GM18498 (cell line): ENCODE measurements at regions not wholly inside any gene's neighbourhood (a gene's known extent, or its start where the extent isn't known, plus 50 kb on each side); places are given as distances from the start of the nearest gene placed in this dataset.
"Not testable (repeated sequence)": the region's sequence is repeated elsewhere in the genome, so short reads cannot be mapped to it uniquely, and the experiment has no call there.

Experiments used
- ATAC-seq: cut with Tn5 transposase; IDR thresholded peaks from one replicate; pipeline ENCODE4 v1.9.1; 2021; ENCODE audit warnings: mild to moderate bottlenecking, moderate library complexity; ENCODE audit not compliant: unreplicated experiment

- ATAC-seq = no peak
These were observed 139.3 kb upstream of the ODAD2 start for GRCh38 chr10:28137907-28138880.

DNA sequence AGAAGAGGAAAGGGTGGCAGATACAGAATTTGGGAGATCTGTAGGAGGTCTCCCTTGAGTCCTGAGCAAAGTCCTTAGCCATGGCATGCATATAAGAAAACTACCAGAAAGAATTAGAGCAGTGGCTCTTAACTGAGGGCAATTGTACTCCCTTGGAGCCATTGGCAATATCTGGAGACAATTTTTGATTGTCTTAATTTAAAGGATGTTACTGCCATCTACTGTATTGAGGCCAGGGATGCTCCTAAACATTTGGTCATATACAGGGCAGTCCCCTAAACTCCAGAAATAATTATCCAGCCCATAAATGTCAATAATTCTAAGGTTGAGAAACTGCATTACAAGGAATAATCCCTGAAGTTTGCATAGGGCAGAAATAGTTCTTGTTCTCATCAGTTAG, 136.4 kb upstream of the ODAD2 start:
- ATAC-seq = no peak

- no peak for ATAC-seq
These were observed 131.4 kb upstream of the ODAD2 start for GRCh38 chr10:28130267-28130666.

DNA sequence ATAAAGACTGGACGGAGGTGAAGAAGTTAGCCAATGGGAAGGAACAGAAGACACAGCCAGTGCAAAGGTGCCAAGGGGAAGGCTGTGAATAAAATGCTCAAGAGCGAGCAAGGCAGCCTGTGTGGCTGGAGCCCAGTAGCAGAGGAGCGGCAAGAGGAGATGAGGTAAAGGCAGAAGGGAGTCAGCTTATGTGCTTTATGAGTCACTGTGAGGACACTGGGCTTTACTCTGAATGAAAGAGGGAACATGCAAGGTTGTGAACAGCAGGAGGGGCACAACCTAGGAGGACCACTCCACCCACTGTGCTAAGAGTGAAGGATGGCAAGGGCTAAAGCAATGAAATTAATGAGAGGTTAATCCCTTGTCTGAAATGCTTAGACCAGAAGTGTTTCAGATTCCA, 129.0 kb upstream of the ODAD2 start:
- ATAC-seq = no peak

DNA sequence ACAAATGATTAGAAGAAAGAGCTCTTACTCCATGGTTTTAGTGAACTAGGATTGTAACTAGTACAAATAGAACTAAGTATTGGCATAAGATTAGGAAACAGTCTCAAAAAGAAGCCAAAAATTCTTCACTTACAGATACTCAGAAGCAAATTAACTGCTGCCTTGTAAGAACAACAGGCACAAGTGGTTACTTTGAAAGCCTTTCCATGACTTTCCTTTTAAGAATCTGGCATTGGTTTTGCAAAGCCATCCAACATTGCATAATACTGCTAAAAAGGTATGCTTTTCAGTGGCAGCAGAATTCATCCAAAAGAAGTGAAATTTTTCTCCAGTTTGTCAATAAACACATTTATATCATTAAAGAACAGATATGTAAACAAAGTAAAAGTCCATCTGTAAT, 126.8 kb upstream of the ODAD2 start:
- no peak for ATAC-seq

DNA sequence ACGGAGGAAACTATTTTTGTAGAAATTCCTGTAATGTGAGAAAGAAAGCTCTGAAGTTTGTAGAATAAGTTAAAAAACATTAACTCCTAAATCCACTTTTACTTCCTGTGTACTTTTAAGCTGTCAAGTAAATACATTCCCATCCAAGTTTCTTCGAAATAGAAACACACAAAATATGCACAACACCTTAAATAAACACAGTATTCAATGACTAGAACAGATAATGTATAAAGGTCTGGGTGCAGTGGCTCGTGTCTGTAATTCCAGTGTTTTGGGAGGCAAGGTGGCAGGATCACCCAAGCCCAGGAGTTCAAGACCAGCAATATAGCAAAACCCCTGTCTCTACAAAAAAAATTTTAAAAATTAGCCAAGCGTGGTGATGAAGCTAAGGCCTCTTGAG, 121.9 kb upstream of the ODAD2 start:
- ATAC-seq = no peak

DNA sequence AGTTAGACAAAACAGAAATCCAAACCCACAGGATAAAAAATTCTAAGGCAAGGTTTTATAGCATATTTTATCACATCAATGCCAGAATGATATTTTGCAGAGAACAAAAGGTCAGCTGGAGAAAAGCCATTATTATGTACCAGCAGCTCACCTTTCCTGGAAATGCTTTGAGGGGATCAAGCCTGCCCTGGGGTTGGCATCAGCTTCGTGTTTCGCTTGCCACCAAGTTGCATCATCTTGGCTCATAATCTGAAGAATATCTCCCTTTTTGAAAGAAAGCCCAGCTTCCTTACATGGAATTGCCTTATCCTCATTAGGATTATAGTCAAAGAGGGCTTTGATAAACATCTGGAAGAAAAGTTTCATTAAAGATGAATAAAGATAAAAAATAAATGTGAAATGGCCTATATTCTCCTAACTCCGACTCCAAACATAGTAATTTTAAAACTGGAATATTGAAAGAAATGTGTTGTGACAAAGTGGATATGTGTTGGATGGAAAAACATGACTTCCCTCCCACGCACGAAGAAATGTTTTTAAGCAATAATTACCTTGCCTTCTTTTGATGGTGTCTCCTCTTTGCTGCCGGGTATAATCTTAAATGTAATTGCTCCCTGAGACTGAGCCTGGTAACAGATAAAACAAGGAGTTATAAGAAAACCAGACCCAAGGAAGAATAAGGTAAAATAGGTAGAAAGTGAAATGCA, 121.3 kb upstream of the ODAD2 start:
- no peak for ATAC-seq

- no peak for ATAC-seq
These were observed 120.2 kb upstream of the ODAD2 start for GRCh38 chr10:28118985-28119628.

DNA sequence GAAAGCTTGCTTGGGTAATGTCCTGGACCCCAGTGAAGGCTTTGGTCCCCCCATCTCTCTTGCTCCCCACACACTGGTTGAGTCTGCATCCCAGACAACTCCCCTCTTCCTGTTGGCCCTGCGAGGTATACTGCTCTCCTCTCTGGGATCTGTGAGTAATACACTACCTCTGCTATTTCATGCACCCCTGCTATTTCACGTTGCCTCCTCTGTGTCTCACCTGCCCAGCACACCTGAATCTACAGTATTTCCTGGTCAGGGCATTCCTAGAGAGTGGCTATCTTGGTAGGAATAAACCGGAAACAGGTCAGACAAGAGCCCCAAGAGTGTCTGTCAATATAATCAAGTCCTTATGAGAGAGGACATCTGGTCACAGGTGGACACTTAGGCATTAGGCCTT, 114.3 kb upstream of the ODAD2 start:
- no peak for ATAC-seq

- ATAC-seq = no peak
These were observed 112.8 kb upstream of the ODAD2 start for GRCh38 chr10:28111712-28112111.

DNA sequence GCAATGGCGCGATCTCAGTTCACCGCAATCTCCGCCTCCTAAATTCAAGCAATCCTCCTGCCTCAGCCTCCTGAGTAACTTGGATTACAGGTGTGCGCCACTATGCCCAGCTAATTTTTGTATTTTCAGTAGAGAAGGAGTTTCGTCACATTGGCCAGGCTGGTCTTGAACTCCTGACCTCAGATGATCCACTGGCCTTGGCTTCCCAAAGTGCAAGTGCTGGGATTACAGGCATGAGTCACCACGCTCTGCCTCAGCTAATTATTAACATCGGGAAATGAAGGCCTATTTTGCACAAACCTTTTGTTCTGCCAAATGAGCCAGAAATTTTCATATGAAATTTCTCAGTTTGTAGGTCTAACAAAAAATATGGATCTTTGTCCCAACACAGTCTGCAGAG, 106.7 kb upstream of the ODAD2 start:
- no peak for ATAC-seq

- ATAC-seq = no peak
These were observed 98.8 kb upstream of the ODAD2 start for GRCh38 chr10:28097633-28098032.

- no peak for ATAC-seq
These were observed 97.0 kb upstream of the ODAD2 start for GRCh38 chr10:28095791-28096378.

- ATAC-seq = no peak
These were observed 95.2 kb upstream of the ODAD2 start for GRCh38 chr10:28094121-28094520.

DNA sequence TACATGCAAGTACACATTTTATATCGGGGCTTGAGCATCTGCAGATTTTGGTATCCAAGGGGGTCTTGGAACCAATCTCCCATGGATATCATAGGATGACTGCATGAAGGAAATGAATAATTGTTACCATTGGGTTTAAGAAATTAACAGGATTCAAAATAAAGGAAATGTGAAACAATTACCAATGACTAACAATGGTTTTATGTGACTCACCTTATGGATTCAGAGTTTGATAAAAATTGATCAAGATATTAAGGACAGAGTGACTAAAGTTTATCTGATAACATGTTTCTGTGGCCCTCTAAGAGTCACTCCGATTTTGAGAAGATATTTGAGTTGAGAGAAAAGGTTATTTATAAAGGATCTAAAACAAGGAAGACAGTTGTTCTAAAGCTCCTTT, 93.0 kb upstream of the ODAD2 start:
- no peak for ATAC-seq

DNA sequence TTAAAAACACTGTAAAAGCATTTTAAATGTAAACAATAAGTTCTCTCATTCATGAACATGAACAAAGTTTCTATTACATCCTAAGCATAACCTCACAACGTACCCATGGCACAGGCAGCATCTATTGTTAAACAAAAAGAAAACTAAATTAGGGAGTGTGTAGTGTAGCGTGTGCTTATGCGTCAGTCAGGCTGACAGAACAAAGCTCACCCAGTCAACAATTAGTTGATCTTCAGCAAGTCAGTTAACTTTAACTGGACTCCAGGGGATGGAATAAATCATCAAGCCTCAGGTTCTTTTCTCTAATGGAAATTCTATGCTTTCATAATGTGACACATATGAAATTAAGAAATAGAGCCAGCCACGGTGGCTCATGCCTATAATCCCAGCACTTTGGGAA, 91.6 kb upstream of the ODAD2 start:
- ATAC-seq = no peak

DNA sequence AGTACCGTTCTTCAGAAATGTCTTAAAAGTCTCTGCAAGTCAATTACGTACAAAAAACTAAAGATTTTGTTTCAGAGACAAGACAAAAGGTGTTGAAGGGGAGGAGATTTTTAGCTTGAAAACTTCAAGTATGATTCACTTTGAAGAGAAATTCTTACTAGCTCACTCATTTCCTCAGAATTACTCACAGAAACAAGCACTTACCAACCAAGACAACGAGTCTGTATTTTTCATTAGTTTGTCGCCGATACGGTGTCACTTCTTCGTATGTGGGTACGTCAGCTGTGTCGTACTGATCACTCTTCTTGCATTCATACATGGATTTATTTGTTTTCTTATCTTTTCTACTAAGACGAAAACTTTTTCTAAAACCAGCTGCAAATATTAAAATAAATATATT, 90.6 kb upstream of the ODAD2 start:
- ATAC-seq = no peak

- ATAC-seq = no peak
These were observed 88.9 kb upstream of the ODAD2 start for GRCh38 chr10:28087661-28088351.

GRCh38 chr10:28085760-28086159, 86.9 kb upstream of the ODAD2 start:
- not testable (repeated sequence) for ATAC-seq

DNA sequence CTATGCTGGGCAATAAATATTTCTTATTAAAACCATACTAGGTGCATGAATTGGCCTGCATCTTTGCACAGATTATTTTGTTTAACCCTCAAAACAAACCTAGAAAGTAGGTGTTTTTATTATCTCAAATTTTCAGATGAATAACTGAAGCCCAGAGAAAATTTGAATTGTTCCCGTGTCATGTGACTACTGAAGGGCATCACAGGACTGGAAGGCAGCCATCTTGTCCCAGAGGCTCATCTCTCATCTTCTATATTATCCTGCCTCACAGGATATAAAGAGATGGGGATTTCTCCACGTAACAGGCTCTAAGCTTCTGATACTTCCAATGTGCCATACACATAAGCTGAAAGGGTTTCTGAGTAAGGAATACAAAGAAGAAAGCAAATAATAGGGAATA, 84.0 kb upstream of the ODAD2 start:
- no peak for ATAC-seq

DNA sequence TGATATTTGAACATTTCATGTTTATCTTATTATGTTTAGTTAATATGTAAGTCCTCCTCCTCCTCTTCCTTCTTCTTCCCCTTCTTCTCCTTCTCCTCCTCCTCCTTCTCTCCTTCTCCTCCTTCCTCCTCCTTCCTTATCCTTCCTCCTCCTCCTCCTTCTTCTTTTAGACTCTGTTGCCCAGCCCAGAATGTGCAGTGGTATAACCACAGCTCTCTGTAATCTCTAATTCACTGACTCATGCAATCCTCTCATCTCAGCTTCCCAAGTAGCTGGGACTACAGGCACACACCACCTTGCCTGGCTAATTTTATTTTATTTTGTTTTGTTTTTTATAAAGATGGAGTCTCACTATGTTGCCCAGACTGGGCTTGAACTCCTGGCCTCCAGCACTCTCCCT, 83.4 kb upstream of the ODAD2 start:
- ATAC-seq = no peak
